Heart left ventricle (tissue), 13 donors: ENCODE measurements at regions not wholly inside any gene's neighbourhood (a gene's known extent, or its start where the extent isn't known, plus 50 kb on each side); places are given as distances from the start of the nearest gene placed in this dataset.

Source experiments
- POLR2A ChIP-seq, 2 donors: fragments of 450-650 bp; IDR thresholded peaks; one replicate each; pipeline ENCODE4 v1.6.1; 2017; ENCODE audit warnings: antibody characterized with exemption in 2 of 2, mild to moderate bottlenecking in 2 of 2, moderate library complexity in 2 of 2
- TF ChIP-seq, protein P1 (sequence below), 12 donors: fragments of 200-600 bp; sonication (generic) in 4 of 12; IDR thresholded peaks; one replicate each; pipeline versions ENCODE4 v1.5.0 to v1.8.0; 2018 to 2022; ENCODE audit warnings: antibody characterized with exemption in 12 of 12, mild to moderate bottlenecking in 5 of 12
- donor health status: ischemic (EF 13 %, LVEDD 7.1; RV severe dilation, severe dysfunction).
- donor health status: DM: no; HTN: yes; CAD: no.
- donor health status: DM: no; HTN: no; CAD: no.
- donor health status: ischemic (EF 25% LVEDD 6.9; RV normal size, moderate dysfunction).
- donor health status: ischemic (EF 25% LVEDD 5.7; RV mildly dilated, moderate dysfunction).
- donor health status: ischemic (EF 35%, LVEDD 5.7; RV mildly dilated, moderate dysfunction).
- donor health status: nonischemic (EF 11% LVEDD 7.7; RV severe dilation, severe dysfunction).
- donor health status: DM: yes; HTN: yes; CAD: no.
- donor health status: PGD.
- donor health status: ischemic (EF 29% LVEDD 5.4; RV normal size, mild dysfunction).
- donor health status: nonischemic (EF 23%, LVEDD 6.1; RV moderate dilation, normal function).

- TF ChIP-seq, protein P1, sequence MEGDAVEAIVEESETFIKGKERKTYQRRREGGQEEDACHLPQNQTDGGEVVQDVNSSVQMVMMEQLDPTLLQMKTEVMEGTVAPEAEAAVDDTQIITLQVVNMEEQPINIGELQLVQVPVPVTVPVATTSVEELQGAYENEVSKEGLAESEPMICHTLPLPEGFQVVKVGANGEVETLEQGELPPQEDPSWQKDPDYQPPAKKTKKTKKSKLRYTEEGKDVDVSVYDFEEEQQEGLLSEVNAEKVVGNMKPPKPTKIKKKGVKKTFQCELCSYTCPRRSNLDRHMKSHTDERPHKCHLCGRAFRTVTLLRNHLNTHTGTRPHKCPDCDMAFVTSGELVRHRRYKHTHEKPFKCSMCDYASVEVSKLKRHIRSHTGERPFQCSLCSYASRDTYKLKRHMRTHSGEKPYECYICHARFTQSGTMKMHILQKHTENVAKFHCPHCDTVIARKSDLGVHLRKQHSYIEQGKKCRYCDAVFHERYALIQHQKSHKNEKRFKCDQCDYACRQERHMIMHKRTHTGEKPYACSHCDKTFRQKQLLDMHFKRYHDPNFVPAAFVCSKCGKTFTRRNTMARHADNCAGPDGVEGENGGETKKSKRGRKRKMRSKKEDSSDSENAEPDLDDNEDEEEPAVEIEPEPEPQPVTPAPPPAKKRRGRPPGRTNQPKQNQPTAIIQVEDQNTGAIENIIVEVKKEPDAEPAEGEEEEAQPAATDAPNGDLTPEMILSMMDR (IDR thresholded peaks at IDR 0.05) = no peak
- no peak for TF ChIP-seq POLR2A (IDR thresholded peaks at IDR 0.05)
These were observed 959.0 kb downstream of the GRIK2 start for GRCh38 chr6:102352552-102352951.
